GM13976 (cell line): ENCODE measurements at regions not wholly inside any gene's neighbourhood (a gene's known extent, or its start where the extent isn't known, plus 50 kb on each side); places are given as distances from the start of the nearest gene placed in this dataset.

Experiments used
- DNase-seq: peaks from one replicate; pipeline ENCODE4 v3.0.0; 2012; ENCODE audit warnings: low spot score
- CTCF ChIP-seq: IDR thresholded peaks from 2 replicates; pipeline ENCODE4 v1.5.1; 2012; ENCODE audit warnings: borderline replicate concordance, mild to moderate bottlenecking; ENCODE audit not compliant: insufficient read depth; ENCODE audit errors: extremely low read depth, missing control alignments, control extremely low read depth
- in situ Hi-C: fragments of 300-500 bp; cut with MboI; formaldehyde crosslinking; loops from one replicate; pipeline ENCODE4 v1.12.0; 2022; ENCODE audit warnings: low sequenced_read_pairs, mixed read lengths, inconsistent platforms; ENCODE audit not compliant: unreplicated experiment

- DNase-seq: no peak
- TF ChIP-seq CTCF: no peak
- in situ Hi-C loops: no loop called here
Observed at GRCh38 chr3:146881966-146882760, 277.0 kb upstream of the PLSCR5 start.

GRCh38 chr3:146881356-146881755 is 276.2 kb upstream of the PLSCR5 start:
- no peak for TF ChIP-seq CTCF
- no peak for DNase-seq
- in situ Hi-C loops: no loop called here

- no peak for DNase-seq
- no peak for TF ChIP-seq CTCF
- in situ Hi-C loops: no loop called here
Observed at GRCh38 chr3:146873748-146874147, 268.6 kb upstream of the PLSCR5 start.

DNA sequence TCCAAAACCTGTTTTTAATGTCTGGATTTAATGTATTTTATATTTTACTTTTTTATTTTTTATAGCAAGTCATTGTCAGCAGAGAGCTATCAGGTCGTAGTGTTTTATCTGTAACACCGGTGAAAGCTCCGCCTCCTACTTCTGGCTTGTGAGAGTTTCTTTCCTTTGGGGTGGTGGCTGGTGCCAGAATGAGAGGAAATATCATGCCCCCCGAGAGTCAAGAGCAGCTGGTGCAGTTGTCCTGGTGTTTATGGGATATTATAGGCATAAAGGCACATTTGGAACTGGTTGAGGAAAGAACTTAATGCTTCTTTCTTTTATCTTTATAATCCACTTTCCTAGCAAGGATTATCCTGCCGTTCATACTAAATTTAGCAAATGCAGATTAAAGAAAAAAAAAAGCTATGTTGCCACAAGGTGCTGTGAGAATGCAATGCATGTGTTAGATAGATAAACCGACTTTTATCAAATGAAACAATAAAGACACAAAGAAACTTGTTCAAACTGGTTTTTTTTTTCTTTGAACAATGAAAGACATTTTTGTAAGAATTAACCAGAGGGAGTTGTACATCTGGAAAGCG is 260.1 kb upstream of the PLSCR5 start:
- in situ Hi-C loops: no loop called here
- no peak for TF ChIP-seq CTCF
- no peak for DNase-seq

DNA sequence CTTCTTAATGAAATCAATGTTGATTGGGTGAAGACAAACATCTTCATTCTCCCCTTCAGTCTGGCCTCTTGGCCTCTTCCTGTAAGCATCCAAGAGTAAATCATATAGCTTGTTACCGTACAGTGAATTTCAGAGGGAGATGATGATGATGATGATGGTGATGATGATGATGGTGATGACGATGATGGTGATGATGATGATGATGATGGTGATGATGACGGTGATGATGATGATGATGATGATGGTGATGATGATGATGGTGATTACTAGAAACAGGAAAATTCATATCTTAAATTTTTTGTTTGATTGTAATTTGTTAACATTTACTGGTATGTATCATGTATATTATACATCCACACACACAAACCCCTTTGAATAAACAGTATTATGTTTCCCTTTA is 256.1 kb upstream of the PLSCR5 start:
- in situ Hi-C loops: no loop called here
- TF ChIP-seq CTCF: no peak
- no peak for DNase-seq

DNA sequence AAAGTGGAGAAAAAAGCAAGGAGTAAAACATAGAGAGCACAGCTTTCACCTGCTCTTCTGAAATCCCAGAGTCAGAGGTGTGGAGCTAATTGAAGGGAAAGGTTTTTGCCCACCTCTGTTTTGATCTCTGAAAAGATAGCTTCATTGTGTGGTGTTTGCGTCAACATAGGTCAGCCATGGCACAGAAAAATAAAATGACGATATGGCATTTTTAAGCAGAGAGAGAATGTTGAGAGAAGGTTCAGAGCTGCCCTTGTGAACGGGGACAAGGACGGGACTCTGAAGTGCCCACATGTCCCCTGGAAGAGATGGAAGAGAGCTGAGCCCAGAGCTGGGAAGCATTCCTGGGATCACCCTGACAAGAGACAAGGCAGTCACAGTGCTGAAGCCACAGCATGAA is 249.4 kb upstream of the PLSCR5 start:
- no peak for TF ChIP-seq CTCF
- DNase-seq: no peak
- in situ Hi-C loops: no loop called here
